GM23248 (cell line): ENCODE measurements at regions not wholly inside any gene's neighbourhood (a gene's known extent, or its start where the extent isn't known, plus 50 kb on each side); places are given as distances from the start of the nearest gene placed in this dataset.

Source experiments
- DNase-seq: peaks from one replicate; pipeline ENCODE4 v3.0.0-alpha.2; 2015
- H2AFZ ChIP-seq: fragments of 200-600 bp; sonication (generic); 2 replicates; pipeline ENCODE4 v1.6.1; 2016; ENCODE audit warnings: antibody characterized with exemption
- H3F3A ChIP-seq: fragments of 200-600 bp; sonication (generic); 2 replicates; pipeline ENCODE4 v1.6.1; 2016; ENCODE audit warnings: mild to moderate bottlenecking, antibody characterized with exemption, mixed run types; ENCODE audit not compliant: insufficient read depth
- H3K27ac ChIP-seq: fragments of 200-600 bp; sonication (generic); 2 replicates; pipeline ENCODE4 v1.5.1; 2016; ENCODE audit warnings: mild to moderate bottlenecking
- H3K27me3 ChIP-seq: fragments of 200-600 bp; sonication (generic); replicated peaks from 2 replicates; pipeline ENCODE4 v1.6.1; 2016; ENCODE audit warnings: mild to moderate bottlenecking; ENCODE audit not compliant: insufficient read depth
- H3K36me3 ChIP-seq: fragments of 200-600 bp; sonication (generic); 2 replicates; pipeline ENCODE4 v1.6.1; 2016; ENCODE audit warnings: low read depth, mild to moderate bottlenecking
- H3K4me1 ChIP-seq: fragments of 200-600 bp; sonication (generic); 2 replicates; pipeline ENCODE4 v1.6.1; 2016; ENCODE audit warnings: mild to moderate bottlenecking; ENCODE audit not compliant: insufficient read depth
- H3K4me2 ChIP-seq: fragments of 200-600 bp; sonication (generic); one replicate; pipeline ENCODE4 v1.6.1; 2016; ENCODE audit warnings: mild to moderate bottlenecking; ENCODE audit not compliant: unreplicated experiment
- H3K4me3 ChIP-seq: fragments of 200-600 bp; sonication (generic); 2 replicates; pipeline ENCODE4 v1.5.1; 2016; ENCODE audit warnings: mild to moderate bottlenecking
- H3K79me2 ChIP-seq: fragments of 200-600 bp; sonication (generic); 2 replicates; pipeline ENCODE4 v1.6.1; 2016; ENCODE audit warnings: mild to moderate bottlenecking; ENCODE audit not compliant: insufficient read depth
- H3K9ac ChIP-seq: fragments of 200-600 bp; sonication (generic); 2 replicates; pipeline ENCODE4 v1.6.1; 2016; ENCODE audit warnings: mild to moderate bottlenecking
- H3K9me2 ChIP-seq: fragments of 200-600 bp; sonication (generic); 2 replicates; pipeline ENCODE4 v1.6.1; 2016; ENCODE audit warnings: mixed run types, mild to moderate bottlenecking, moderate library complexity; ENCODE audit not compliant: insufficient read depth
- H3K9me3 ChIP-seq: fragments of 200-600 bp; sonication (generic); one replicate; pipeline ENCODE4 v1.6.1; 2017; ENCODE audit warnings: low read depth
- H4K20me1 ChIP-seq: fragments of 200-600 bp; sonication (generic); 2 replicates; pipeline ENCODE4 v1.6.0; 2016; ENCODE audit not compliant: insufficient read depth
- EZH2 ChIP-seq: fragments of 200-600 bp; sonication (generic); IDR thresholded peaks from 2 replicates; pipeline ENCODE4 v1.6.1; 2018; ENCODE audit warnings: antibody characterized with exemption, mild to moderate bottlenecking; ENCODE audit not compliant: insufficient read depth, poor library complexity, severe bottlenecking
- EZH2phosphoT487 ChIP-seq: fragments of 200-600 bp; sonication (generic); IDR thresholded peaks from 2 replicates; pipeline ENCODE4 v1.6.1; 2018; ENCODE audit warnings: antibody characterized with exemption, moderate library complexity, mild to moderate bottlenecking, low read depth; ENCODE audit not compliant: insufficient read depth
- WGBS, 2 experiments: methylation state at CpG; one replicate each; pipeline ENCODE4 v1.1.6; 2015 to 2017; ENCODE audit warnings: low lambda C conversion rate in 2 of 2, low coverage in 1 of 2; ENCODE audit errors: missing lambda C conversion rate in 2 of 2; 5-methylcytosine and 5-hydroxymethylcytosine counted together
- in situ Hi-C: fragments of 300-500 bp; cut with MboI; formaldehyde crosslinking; loops from 2 replicates; pipeline ENCODE4 v1.15.0; 2020

DNA sequence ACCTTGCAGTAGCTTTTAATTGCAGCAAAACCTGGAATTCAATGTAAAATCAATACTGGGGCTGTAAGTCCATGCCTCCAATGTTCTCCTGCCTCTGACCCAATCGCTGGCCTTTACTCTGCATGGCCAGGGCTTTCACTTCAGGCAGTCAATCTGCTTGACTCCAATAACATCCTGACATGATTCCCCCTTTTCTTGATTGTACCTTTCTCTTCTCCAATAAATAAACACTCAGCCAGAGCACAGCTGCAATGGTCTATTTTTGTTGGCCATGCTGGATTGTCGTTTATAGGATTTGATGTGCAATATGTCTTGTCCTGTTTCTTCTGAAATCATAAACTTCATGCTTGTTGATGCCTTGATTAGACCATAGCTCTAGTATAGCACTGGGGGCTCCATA is 97.8 kb upstream of the COL1A2 start:
- Histone ChIP-seq H2AFZ (no peak overlapping the region), H3K4me1 (peaks cover 72% of the 10 kb centered on the region), H3K36me3 (no peaks in the 10 kb centered on the region), H3K4me3 (peak overlapping the region; percentile 74), H3K27ac (peak overlapping the region; percentile 99), H3F3A (peaks cover 72% of the 10 kb centered on the region), H3K9me2 (no peaks in the 10 kb centered on the region), H3K4me2 (peak overlapping the region; percentile 93), H3K9ac (peak overlapping the region; percentile 95), H3K27me3 (no peaks in the 10 kb centered on the region), H3K79me2 (peaks cover 82% of the 10 kb centered on the region), H3K9me3 (no peaks in the 10 kb centered on the region), H4K20me1 (no peaks in the 10 kb centered on the region)
- DNase-seq: peak; percentile 63
- in situ Hi-C loops: loop anchor here (10.0 to 25.0 kb wide), 4 partner anchors 98 to 940 kb away; partner anchors contain the start of gene COL1A2
- no peak for TF ChIP-seq EZH2
- no peak for TF ChIP-seq EZH2phosphoT487
- whole genome bisulfite sequencing, 2 experiments: 0 to 4% methylated on average over 2 of the region's 2 CpGs

DNA sequence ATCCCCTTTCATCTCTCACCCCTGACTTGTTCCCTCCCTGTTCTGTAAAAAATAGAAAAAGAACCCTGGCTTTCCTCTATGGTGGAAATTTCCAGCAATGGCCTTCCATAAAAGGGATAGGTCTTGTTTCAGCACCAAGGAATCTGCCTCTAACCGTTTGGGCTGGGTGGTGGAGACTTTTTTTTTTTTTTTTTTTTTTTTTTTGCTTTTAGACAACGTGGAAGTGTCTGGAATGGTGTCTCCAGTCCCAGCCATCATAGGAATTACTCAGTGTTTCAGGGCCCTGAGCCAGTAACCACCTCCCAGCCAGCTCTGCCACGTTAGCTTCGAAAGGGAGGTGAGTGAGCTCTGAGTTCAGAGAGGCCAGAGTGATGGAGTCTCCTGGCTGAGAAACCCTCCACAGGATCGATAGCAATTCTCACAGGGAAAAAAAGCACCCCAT is 97.3 kb upstream of the COL1A2 start:
- Histone ChIP-seq H3K9ac (peak overlapping the region; percentile 95), H3K36me3 (no peaks in the 10 kb centered on the region), H3F3A (peaks cover 77% of the 10 kb centered on the region), H3K79me2 (peaks cover 82% of the 10 kb centered on the region), H3K27me3 (no peaks in the 10 kb centered on the region), H3K9me3 (no peaks in the 10 kb centered on the region), H3K4me3 (peak overlapping the region; percentile 74), H4K20me1 (no peaks in the 10 kb centered on the region), H3K4me2 (peak overlapping the region; percentile 93), H2AFZ (no peak overlapping the region), H3K27ac (peak overlapping the region; percentile 99), H3K4me1 (peaks cover 77% of the 10 kb centered on the region), H3K9me2 (no peaks in the 10 kb centered on the region)
- 0 to 2% methylated on average over 5 of the region's 5 CpGs for WGBS, 2 experiments
- no peak for TF ChIP-seq EZH2phosphoT487
- peak; percentile 98 for DNase-seq
- in situ Hi-C loops: loop anchor here (10.0 to 25.0 kb wide), 4 partner anchors 97 to 940 kb away; partner anchors contain the start of gene COL1A2

DNA sequence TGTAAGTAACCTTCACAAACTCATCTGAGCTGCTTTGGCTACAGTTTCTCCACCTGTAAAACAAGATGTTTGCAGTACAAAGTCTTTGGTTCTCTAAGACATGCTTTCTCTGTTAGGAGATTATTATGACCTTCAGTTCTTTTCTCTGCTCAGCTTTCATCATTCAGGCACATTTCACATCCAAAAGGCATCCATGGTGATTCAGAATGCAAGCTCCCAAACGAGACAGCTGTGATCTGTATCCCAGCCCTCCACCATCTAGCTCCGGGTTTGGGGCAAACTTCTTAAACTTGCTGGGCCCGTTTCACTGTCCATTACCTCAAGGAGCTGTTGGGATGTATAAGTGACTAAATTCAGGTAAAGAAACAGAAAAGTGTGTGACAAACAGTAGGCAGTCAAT is 95.8 kb upstream of the COL1A2 start:
- Histone ChIP-seq H4K20me1 (no peaks in the 10 kb centered on the region), H3K9me2 (no peaks in the 10 kb centered on the region), H2AFZ (peak overlapping the region; percentile 28), H3K27ac (peak overlapping the region; percentile 99), H3K9ac (peak overlapping the region; percentile 92), H3K27me3 (no peaks in the 10 kb centered on the region), H3K36me3 (no peaks in the 10 kb centered on the region), H3K79me2 (peaks cover 75% of the 10 kb centered on the region), H3K9me3 (no peaks in the 10 kb centered on the region), H3F3A (peaks cover 89% of the 10 kb centered on the region), H3K4me1 (peaks cover 89% of the 10 kb centered on the region), H3K4me2 (peak overlapping the region; percentile 90), H3K4me3 (peak overlapping the region; percentile 51)
- TF ChIP-seq EZH2 (no peak), EZH2phosphoT487 (no peak)
- in situ Hi-C loops: loop anchor here (10.0 to 25.0 kb wide), 4 partner anchors 96 to 938 kb away; partner anchors contain the start of gene COL1A2
- WGBS, 2 experiments: 0 to 1% methylated on average over 3 of the region's 3 CpGs
- peak; percentile 88 for DNase-seq

DNA sequence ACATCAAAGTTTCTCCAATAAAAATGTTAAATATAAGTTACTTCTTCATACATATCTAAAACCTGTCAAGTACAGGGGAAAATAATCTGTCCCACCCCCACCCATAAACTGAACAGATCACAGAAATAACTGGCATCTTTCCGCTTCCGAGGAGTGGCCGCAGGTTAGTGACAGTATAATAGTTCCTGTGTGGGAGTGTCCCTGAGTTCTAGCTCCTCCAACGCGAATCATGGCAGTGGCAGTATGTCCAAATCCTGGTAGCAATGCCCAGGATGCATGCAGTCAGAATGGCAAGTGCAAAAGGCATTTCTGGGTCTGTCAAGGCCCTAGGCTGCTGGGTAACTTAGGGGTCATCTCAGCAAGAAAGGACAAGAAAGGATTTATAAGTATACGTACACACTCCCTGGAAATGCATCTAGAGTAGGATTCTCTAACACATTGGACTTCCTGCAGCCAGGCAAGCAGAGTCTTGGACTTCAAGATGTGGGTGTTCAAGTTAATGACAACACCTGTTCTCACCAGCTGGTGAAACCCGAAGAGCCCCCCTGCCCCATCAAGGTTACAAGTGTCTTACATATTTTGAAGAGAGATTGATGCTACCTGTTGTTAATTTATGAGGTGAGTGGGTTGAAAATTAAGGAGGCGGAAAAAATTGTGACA is 94.4 kb upstream of the COL1A2 start:
- Histone ChIP-seq H3K27ac (peak overlapping the region; percentile 99), H3K4me2 (peak overlapping the region; percentile 90), H3K9me2 (no peaks in the 10 kb centered on the region), H3K9me3 (no peaks in the 10 kb centered on the region), H4K20me1 (no peaks in the 10 kb centered on the region), H3F3A (peaks cover 84% of the 10 kb centered on the region), H2AFZ (no peak overlapping the region), H3K9ac (peak overlapping the region; percentile 92), H3K27me3 (no peaks in the 10 kb centered on the region), H3K4me1 (peaks cover 83% of the 10 kb centered on the region), H3K36me3 (no peaks in the 10 kb centered on the region), H3K79me2 (peaks cover 62% of the 10 kb centered on the region), H3K4me3 (peak overlapping the region; percentile 62)
- DNase-seq: peak; percentile 41
- TF ChIP-seq EZH2: no peak
- TF ChIP-seq EZH2phosphoT487: no peak
- 72 to 74% methylated on average over 8 of the region's 8 CpGs for WGBS, 2 experiments
- in situ Hi-C loops: no loop called here
